Loucy (cell line): ENCODE measurements at regions not wholly inside any gene's neighbourhood (a gene's known extent, or its start where the extent isn't known, plus 50 kb on each side); places are given as distances from the start of the nearest gene placed in this dataset.

Experiments used
- EZH2phosphoT487 ChIP-seq: fragments of 200-600 bp; IDR thresholded peaks from 2 replicates; pipeline ENCODE4 v1.6.1; 2018; ENCODE audit warnings: antibody characterized with exemption, mild to moderate bottlenecking, moderate library complexity, borderline replicate concordance
- TF ChIP-seq, protein P1 (sequence below): fragments of 200-600 bp; sonication (generic); conservative IDR thresholded peaks from 2 replicates; pipeline ENCODE4 v1.5.1; 2014; ENCODE audit warnings: mild to moderate bottlenecking, antibody characterized with exemption, low read length

DNA sequence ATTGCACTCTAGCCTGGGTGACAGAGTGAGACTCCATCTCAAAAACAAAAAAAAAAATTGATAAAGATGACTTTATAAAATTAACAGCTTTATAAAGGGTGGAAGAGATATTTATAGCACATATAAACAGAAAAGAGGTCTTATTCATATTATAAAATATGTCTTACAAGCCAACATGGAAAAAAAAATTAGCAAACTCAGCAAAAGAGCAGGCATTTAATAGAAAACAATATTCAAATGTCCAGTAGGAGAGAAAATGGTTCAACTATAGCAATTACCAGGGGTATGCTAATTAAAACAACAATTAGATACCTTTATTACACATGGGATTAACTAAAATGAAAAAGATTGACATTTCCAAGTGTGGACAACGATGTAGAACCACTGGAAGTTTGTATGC, 929.1 kb downstream of the REEP3 start:
- no peak for TF ChIP-seq EZH2phosphoT487
- TF ChIP-seq, protein P1, sequence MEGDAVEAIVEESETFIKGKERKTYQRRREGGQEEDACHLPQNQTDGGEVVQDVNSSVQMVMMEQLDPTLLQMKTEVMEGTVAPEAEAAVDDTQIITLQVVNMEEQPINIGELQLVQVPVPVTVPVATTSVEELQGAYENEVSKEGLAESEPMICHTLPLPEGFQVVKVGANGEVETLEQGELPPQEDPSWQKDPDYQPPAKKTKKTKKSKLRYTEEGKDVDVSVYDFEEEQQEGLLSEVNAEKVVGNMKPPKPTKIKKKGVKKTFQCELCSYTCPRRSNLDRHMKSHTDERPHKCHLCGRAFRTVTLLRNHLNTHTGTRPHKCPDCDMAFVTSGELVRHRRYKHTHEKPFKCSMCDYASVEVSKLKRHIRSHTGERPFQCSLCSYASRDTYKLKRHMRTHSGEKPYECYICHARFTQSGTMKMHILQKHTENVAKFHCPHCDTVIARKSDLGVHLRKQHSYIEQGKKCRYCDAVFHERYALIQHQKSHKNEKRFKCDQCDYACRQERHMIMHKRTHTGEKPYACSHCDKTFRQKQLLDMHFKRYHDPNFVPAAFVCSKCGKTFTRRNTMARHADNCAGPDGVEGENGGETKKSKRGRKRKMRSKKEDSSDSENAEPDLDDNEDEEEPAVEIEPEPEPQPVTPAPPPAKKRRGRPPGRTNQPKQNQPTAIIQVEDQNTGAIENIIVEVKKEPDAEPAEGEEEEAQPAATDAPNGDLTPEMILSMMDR = no peak
